Inflammatory macrophage (primary cell): ENCODE measurements at regions not wholly inside any gene's neighbourhood (a gene's known extent, or its start where the extent isn't known, plus 50 kb on each side); places are given as distances from the start of the nearest gene placed in this dataset.
"Not testable (repeated sequence)": the region's sequence is repeated elsewhere in the genome, so short reads cannot be mapped to it uniquely, and the experiment has no call there.

ENCODE experiments used
- DNase-seq, 2 donors: peaks; one replicate each; pipeline ENCODE4 v3.0.0-alpha.2; 2020 to 2022

DNA sequence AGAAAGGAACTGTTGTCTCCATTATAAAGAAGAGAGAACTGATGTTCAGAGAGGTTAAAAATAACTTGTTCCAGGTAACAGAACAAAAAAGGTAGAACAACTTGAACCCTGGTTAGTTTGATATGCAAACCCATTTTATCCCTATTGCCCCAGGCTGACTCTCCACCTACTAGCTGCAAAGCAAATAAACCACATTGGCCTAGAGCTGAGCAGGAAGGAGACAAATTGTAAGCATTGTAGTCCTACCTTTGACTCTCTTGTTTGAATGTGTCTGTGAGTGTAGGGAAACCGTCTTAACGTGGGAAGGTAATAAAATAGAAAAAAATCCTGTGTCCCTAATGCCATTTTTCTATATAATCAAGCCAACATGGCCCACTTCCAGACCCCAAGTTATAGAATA is 126.4 kb downstream of the CCER1 start:
- no peak for DNase-seq

- no peak for DNase-seq
These were observed 127.4 kb downstream of the CCER1 start for GRCh38 chr12:90827567-90827966.

DNA sequence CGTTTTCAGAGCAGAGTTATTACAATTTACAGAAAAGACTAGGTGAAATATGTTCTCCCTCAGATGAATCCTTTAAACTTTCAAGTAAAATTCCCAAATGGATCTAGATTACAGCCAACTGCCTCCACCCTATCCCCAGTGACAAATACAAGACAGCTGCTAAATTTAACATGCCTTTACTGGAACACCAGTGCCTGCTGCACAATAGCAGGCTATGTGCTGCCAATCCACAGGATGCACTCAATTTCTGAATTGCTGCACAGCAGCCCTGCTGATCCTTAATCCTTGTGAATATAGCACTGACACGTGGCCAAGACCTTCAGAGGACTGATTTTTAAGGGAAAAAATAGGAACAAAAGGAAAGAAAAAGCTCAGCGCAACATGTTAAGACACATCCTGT is 128.9 kb downstream of the CCER1 start:
- DNase-seq: no peak

- DNase-seq: no peak
These were observed 131.1 kb downstream of the CCER1 start for GRCh38 chr12:90823859-90824258.

GRCh38 chr12:90819709-90820108 is 135.3 kb downstream of the CCER1 start:
- DNase-seq: no peak

DNA sequence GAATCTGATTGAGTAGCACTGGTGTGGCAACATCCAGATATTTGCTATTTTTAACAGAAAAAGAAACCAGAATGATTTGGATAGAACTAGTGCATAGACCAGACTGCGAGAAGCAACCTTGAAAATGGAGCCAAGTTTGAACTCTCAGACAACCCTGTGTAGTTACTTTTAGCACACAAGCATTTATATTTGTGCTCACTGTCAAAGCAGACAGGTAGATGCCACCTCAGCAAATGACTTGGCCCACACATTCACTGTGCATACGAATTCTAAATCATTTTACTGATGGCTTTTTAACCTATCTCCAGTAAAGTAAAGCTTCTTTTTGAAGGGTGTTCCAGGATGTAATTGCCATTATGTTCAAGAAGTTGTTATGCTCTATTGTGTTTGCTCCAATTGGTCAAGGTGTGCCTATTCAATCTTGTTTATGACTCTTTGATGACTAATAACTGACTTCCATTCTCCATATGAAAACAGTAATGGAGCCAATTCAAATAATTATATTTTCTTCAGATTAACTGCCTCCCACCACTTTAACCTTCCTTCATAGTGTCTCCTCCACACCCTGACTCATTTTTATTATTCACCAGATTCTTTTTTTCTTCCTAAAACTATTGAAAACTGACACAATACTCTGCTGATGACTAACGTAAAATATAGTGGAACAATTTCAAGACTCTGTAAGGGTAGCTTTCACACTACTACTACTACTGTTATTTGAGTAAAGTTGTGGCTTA is 138.5 kb downstream of the CCER1 start:
- no peak for DNase-seq

DNA sequence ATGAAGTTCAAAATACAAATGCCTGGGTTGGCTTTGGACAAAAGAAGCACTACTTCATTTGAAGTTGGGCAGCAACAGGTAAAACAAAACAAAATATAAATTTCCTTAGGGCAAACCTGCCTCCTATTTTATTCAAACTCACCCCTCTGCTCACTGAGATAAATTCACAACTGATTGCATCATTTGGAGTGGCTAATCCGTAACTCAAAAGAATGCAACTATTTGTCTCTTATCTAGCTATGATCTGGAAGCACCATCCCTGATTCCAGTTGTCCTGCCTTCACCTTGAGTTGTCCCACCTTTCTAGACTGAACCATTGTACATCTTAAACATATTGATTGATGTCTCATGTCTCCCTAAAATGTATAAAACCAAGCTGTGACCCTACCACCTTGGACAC is 145.0 kb downstream of the CCER1 start:
- no peak for DNase-seq

- DNase-seq: no peak
These were observed 146.4 kb downstream of the CCER1 start for GRCh38 chr12:90808568-90808967.

DNA sequence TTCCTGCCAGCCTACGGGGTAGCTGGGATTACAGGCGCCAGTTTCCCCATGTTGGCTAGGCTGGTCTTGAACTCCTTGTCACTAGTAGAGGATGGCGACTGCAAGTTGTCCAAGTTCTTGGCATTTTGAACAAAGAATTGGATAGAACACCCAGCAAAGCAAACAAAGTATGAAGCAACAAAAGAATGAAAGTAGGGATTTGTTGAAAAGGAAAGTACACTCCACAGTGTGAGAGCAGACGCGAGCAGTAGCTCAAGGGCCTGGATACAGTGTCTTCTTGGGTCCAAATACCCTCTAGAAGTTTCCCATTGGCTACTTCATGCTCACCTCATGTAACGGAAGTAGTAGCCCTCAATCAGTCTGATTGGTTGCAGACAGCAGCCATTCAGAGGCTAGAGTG is 152.2 kb downstream of the CCER1 start:
- DNase-seq: no peak

DNA sequence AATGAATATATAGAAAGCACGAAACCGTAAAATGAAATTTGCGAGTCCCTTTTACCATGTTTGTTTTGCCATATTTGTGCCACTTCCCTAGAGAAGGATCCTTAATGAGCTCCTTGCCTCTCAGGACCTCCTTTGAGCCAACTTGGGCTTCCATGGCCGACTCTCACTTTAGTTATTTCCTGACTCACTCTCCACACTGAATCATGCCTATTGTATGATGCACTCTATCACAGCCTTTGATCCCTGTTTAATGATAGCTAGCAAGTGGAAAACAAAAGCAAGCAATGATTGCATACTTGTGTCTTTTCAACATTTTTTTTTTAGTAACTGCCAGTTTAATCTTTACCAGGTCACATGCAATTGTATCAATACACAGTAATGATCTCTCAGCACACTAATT is 153.2 kb downstream of the CCER1 start:
- DNase-seq: no peak

DNA sequence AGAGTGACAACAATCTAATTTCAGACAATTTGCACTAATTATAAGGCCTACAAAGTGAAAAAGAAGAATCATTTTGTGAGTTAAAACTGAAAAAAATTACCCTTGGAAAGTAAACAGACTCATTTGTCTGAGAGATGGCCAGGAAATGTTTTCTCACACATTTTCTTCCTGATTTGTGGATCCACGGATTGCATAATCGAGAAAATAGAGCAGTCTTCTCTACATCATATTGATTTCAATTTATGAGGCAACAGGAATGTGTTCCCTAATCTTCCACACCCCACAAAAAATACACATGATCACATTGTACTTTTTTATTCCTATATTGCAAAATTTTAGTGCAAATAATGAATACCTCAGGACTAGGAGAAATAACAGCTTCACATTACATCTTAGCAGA is 160.8 kb downstream of the CCER1 start:
- DNase-seq: no peak

DNA sequence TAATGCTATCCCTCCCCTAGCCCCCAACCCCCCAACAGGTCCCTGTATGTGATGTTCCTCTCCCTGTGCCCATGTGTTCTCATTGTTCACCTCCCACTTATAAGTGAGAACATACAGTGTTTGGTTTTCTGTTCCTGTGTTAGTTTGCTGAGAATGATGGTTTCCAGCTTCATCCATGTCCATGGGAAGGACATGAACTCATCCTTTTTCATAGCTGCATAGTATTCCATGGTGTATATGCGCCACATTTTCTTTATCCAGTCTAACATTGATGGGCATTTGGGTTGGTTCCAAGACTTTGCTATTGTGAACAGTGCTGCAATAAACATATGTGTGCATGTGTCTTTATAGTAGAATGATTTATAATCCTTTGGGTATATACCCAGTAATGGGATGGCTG is 162.3 kb downstream of the CCER1 start:
- DNase-seq: not testable (repeated sequence)

GRCh38 chr12:90791445-90791844 is 163.5 kb downstream of the CCER1 start:
- DNase-seq: no peak

DNA sequence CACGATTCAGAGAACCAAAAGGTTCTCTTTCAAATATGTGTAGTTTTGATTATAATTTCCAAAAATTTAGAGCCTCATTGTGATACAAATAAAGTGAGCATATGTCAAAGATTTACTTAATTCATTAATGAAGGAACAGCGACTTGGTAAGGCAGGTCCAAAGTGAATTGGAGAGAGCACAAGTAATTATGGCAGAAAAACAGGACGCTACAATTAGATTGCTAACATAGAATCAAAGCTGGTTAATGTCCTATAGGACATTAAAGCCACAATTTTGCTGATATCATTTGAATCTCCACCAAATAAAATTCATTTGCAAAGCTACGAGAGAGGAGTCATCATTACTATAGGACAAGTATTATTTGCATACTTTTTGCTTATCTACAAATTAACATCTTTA is 164.2 kb downstream of the CCER1 start:
- no peak for DNase-seq

- no peak for DNase-seq
These were observed 181.5 kb downstream of the CCER1 start for GRCh38 chr12:90773491-90773890.

DNA sequence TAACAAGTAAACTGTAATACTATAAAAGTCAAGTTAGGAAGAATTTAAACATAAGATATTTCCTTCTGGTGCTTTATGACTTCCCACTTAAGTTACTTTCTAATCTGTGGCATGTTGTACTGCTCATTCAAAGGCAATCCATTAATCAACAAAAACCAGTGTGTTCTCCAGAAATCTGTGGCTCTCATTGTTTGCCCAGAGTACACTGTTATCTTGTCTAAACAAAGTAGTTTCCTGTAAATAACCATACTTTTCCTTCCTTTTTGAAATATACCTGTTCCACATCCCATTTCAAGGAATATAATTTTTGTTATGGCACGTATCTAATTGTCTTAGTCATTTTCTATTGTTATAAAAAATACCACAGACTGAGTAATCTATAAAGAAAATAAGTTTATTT is 184.1 kb downstream of the CCER1 start:
- no peak for DNase-seq

DNA sequence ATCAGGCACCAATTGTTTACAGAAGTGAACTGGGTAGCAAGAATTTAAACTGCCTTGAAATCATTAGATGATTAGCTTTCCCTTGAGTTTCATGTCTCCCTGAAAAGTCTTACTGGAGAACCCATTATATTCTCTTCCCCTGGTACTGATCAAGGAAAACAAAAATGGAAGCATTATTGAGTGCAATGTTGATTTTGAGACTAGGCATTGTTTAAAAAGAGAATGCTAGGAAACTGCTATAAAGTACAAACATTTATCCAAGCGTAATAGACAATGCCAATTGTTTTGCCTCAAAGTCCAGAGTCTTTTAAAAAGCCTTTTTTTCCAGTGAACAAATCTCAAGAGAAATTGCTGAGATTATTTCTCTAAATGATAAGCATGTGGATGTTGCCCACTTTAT is 197.0 kb downstream of the CCER1 start:
- no peak for DNase-seq

DNA sequence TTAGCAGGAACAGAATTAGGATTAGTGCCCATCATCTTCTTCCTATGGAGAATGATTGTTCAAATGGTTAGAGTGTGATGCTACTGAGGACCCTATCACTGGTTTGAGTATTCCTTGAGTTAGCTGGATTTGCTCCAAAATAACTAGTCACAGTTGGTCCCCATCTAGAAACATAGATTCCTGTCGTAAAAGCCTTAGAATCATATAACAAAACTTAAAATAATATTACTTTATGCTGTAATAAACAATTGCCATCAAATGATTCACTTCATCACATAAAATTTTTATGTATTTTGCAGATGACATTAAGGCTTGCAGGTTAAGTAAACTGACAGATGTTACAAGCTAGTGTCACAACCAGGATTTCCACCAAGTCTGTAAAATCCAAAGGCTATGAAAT is 209.8 kb downstream of the CCER1 start:
- DNase-seq: no peak

DNA sequence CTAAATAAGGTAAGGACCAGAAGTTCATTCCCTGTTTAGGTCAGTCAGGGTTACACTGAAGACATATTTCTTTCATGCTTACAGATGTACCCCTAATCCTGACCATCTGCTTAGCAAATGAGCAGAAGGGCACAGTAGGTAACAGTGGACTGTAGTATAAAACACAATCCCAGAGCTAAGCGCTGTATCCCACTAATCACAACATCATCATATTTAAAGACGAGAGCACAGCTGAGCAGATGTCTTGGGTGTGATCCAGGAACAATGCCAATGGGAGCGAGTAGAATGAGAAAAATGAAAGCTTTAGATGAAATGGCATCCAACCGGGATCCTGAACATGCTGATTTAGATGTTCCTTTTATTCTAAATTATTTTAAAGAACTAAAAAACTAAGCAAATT is 213.4 kb downstream of the CCER1 start:
- no peak for DNase-seq

DNA sequence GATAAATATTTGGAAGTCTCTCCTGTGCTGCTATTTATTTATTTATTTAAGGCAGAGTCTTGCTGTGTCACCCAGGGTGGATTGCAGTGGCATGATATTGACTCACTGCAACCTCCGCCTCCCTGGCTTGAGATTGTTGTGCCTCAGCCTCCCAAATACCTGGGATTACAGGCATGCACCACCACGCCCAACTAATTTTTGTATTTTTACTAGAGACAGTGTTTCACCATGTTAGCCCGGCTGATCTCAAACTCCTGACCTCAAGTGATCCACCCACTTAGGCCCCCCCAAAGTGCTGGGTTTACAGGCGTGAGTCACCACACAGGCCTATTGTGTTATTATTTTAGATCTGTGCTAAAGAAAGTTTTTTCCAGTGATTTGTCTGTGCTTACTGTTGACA is 225.2 kb downstream of the CCER1 start:
- no peak for DNase-seq

DNA sequence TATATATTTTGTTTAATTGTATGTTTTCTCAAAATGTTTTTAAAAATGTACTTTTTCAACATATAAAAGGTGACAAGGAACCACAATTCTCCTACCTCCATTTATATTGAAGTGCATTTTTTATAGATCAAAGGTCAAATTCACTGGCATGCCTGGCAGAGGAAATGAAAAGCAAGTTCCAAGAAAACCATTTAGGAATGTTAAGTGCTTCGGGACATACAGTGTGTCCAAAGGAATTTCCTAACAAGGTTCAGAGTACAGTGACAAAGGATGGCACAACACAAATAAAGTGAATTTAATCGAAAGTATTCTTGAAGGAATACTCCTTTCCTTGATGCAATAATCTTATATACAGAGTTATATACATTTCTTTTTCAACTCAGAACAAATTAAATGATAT is 242.3 kb downstream of the CCER1 start:
- no peak for DNase-seq

GRCh38 chr12:90710711-90711110 is 244.3 kb downstream of the CCER1 start:
- no peak for DNase-seq

- DNase-seq: no peak
These were observed 248.9 kb downstream of the CCER1 start for GRCh38 chr12:90706036-90706435.

GRCh38 chr12:90695415-90695814 is 259.6 kb downstream of the CCER1 start:
- DNase-seq: no peak

- no peak for DNase-seq
These were observed 264.9 kb downstream of the CCER1 start for GRCh38 chr12:90690120-90690519.
